ENCODE measurements at regions not wholly inside any gene's neighbourhood (a gene's known extent, or its start where the extent isn't known, plus 50 kb on each side); places are given as distances from the start of the nearest gene placed in this dataset.

DNA sequence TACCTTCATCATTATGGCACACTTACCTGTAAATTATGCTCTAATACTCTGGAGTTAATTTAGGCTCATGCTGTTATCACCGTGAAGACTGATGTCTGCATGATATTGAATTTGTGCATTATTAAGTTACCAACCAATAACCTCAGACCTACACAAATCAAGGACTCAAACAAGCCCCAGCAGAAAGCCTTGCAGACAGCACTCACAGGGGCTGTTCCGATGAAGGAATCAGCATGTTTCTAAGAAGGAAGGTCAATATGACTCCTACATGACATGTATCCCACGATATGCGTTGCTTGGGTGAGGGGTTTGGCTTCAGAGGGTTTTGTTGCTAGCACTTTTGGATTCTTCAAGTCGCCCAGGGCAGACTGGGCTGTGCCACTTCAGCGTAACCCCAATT, 1071.2 kb upstream of the SLC10A2 start:
- Histone ChIP-seq H3K4me3 (no peak overlapping the region), H3K27me3 (no peaks in the 10 kb centered on the region), H4K20me1 (ENCODE audit: insufficient read depth, poor library complexity, severe bottlenecking) (no peaks in the 10 kb centered on the region), H3K9me3 (ENCODE audit: low read depth) (no peaks in the 10 kb centered on the region), H3K27ac (no peak overlapping the region), H3K9me2 (replicated peaks; ENCODE audit: insufficient read depth) (no peaks in the 10 kb centered on the region), H3K4me1 (ENCODE audit: insufficient read depth) (no peaks in the 10 kb centered on the region), H3K79me2 (no peaks in the 10 kb centered on the region), H3K36me3 (replicated peaks; ENCODE audit: insufficient read depth, low read depth) (no peaks in the 10 kb centered on the region), H3K4me2 (no peak overlapping the region), H2AFZ (no peak overlapping the region)
- 76% methylated on average over 6 of the region's 6 CpGs for WGBS (ENCODE audit: low lambda C conversion rate, missing lambda C conversion rate)
- TF ChIP-seq, protein P1, sequence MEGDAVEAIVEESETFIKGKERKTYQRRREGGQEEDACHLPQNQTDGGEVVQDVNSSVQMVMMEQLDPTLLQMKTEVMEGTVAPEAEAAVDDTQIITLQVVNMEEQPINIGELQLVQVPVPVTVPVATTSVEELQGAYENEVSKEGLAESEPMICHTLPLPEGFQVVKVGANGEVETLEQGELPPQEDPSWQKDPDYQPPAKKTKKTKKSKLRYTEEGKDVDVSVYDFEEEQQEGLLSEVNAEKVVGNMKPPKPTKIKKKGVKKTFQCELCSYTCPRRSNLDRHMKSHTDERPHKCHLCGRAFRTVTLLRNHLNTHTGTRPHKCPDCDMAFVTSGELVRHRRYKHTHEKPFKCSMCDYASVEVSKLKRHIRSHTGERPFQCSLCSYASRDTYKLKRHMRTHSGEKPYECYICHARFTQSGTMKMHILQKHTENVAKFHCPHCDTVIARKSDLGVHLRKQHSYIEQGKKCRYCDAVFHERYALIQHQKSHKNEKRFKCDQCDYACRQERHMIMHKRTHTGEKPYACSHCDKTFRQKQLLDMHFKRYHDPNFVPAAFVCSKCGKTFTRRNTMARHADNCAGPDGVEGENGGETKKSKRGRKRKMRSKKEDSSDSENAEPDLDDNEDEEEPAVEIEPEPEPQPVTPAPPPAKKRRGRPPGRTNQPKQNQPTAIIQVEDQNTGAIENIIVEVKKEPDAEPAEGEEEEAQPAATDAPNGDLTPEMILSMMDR (IDR thresholded peaks at IDR 0.05; ENCODE audit: poor library complexity), result no peak
- no peak for TF ChIP-seq EZH2phosphoT487 (IDR thresholded peaks at IDR 0.05; ENCODE audit: low read depth, severe bottlenecking, unreplicated experiment)
- TF ChIP-seq EZH2 (IDR thresholded peaks at IDR 0.05; ENCODE audit: borderline replicate concordance), result no peak
- DNase-seq (ENCODE audit: low spot score), result no peak

DNA sequence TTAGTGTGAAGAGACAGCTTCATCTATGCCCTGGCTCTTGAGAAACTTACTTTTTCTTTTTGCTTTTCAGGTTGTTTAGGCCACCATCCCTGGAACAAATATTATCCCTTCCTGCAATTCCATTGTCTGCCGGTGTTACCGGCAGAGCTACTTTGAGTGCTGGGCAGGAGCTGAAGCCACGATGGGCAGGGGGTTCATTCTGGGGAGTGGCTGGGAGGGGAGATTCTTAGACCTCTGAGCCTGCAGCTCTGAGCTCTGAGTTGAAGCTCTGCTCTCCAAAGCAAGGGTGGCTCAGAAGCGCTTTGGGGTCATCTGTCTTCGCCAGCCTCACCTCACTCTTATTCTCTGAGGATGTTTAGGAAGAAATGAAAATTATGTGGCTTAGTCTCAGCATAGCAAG, 1066.6 kb upstream of the SLC10A2 start:
- WGBS (ENCODE audit: low lambda C conversion rate, missing lambda C conversion rate), result 75% methylated on average over 5 of the region's 5 CpGs
- Histone ChIP-seq H3K4me1 (ENCODE audit: insufficient read depth) (no peaks in the 10 kb centered on the region), H4K20me1 (ENCODE audit: insufficient read depth, poor library complexity, severe bottlenecking) (no peaks in the 10 kb centered on the region)

DNA sequence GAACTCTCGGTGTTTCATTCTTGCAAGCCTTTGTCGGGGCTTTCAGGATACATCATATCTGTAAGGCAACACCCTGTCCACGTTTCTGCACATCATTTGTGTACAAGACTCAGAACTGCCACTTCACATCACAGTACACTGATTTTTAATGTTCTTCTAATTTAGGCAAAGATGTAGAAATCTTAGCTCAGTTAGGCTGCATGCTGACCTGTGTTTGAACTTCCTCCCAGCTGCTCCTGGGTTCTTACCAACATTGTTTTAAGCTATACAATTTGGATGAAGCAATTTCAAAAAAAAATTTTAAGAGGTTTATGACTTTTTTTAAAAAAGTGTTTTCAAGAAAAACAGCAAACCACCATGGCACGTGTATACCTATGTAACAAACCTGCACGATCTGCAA, 1047.9 kb upstream of the SLC10A2 start:
- no peak for DNase-seq (ENCODE audit: low spot score)
- no peaks in the 10 kb centered on the region for H4K20me1 ChIP-seq (ENCODE audit: insufficient read depth, poor library complexity, severe bottlenecking)
- no peaks in the 10 kb centered on the region for H3K9me3 ChIP-seq (ENCODE audit: low read depth)
- H3K79me2 ChIP-seq, result no peaks in the 10 kb centered on the region
- no peaks in the 10 kb centered on the region for H3K4me1 ChIP-seq (ENCODE audit: insufficient read depth)
- no peaks in the 10 kb centered on the region for H3K36me3 ChIP-seq (replicated peaks; ENCODE audit: insufficient read depth, low read depth)
- WGBS (ENCODE audit: low lambda C conversion rate, missing lambda C conversion rate), result 62% methylated on average over 5 of the region's 5 CpGs
- TF ChIP-seq EZH2phosphoT487 (IDR thresholded peaks at IDR 0.05; ENCODE audit: low read depth, severe bottlenecking, unreplicated experiment) (no peak), EZH2 (IDR thresholded peaks at IDR 0.05; ENCODE audit: borderline replicate concordance) (no peak)
- TF ChIP-seq, protein P1 (IDR thresholded peaks at IDR 0.05; ENCODE audit: poor library complexity), result no peak
- no peak overlapping the region for H2AFZ ChIP-seq
- H3K4me2 ChIP-seq, result no peak overlapping the region
- H3K4me3 ChIP-seq, result no peak overlapping the region
- no peaks in the 10 kb centered on the region for H3K27me3 ChIP-seq
- H3K27ac ChIP-seq, result no peak overlapping the region
- H3K9me2 ChIP-seq (replicated peaks; ENCODE audit: insufficient read depth), result no peaks in the 10 kb centered on the region

More for the DNA sequence above, 1066.6 kb upstream of the SLC10A2 start:
- TF ChIP-seq EZH2phosphoT487 (IDR thresholded peaks at IDR 0.05; ENCODE audit: low read depth, severe bottlenecking, unreplicated experiment), result no peak
- no peak for TF ChIP-seq EZH2 (IDR thresholded peaks at IDR 0.05; ENCODE audit: borderline replicate concordance)
- TF ChIP-seq, protein P1 (IDR thresholded peaks at IDR 0.05; ENCODE audit: poor library complexity), result no peak
- Histone ChIP-seq H3K27ac (no peak overlapping the region), H3K9me2 (replicated peaks; ENCODE audit: insufficient read depth) (no peaks in the 10 kb centered on the region), H3K36me3 (replicated peaks; ENCODE audit: insufficient read depth, low read depth) (no peaks in the 10 kb centered on the region), H3K9me3 (ENCODE audit: low read depth) (no peaks in the 10 kb centered on the region), H3K79me2 (no peaks in the 10 kb centered on the region), H3K4me2 (no peak overlapping the region), H3K4me3 (no peak overlapping the region), H2AFZ (no peak overlapping the region), H3K27me3 (no peaks in the 10 kb centered on the region)
- no peak for DNase-seq (ENCODE audit: low spot score)

DNA sequence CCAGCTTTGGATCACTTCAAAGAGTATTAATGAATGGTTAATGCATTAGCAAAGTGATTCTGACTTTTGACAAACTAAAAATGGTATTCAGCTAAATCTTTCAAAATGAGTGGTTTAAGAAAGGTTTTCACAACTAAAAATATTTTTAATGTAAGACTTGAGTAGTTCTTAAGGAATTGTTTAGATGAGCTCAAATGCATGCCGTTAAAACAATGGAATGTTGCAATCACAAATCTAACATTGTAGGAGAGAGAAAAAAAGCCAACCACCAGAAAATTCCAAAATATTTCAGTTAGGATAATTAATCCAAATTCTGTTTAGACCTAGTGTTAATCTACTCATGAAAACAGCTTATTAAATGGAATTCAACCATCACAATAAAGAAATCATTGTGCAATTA, 1044.8 kb upstream of the SLC10A2 start:
- H3K4me3 ChIP-seq, result no peak overlapping the region
- H3K9me3 ChIP-seq (ENCODE audit: low read depth), result no peaks in the 10 kb centered on the region
- 70% methylated on average over 1 of the region's 1 CpG for WGBS (ENCODE audit: low lambda C conversion rate, missing lambda C conversion rate)
- H3K79me2 ChIP-seq, result no peaks in the 10 kb centered on the region
- H3K4me2 ChIP-seq, result no peak overlapping the region
- no peaks in the 10 kb centered on the region for H3K9me2 ChIP-seq (replicated peaks; ENCODE audit: insufficient read depth)
- H3K36me3 ChIP-seq (replicated peaks; ENCODE audit: insufficient read depth, low read depth), result no peaks in the 10 kb centered on the region
- no peak for DNase-seq (ENCODE audit: low spot score)
- no peaks in the 10 kb centered on the region for H3K27me3 ChIP-seq
- no peak overlapping the region for H2AFZ ChIP-seq
- H4K20me1 ChIP-seq (ENCODE audit: insufficient read depth, poor library complexity, severe bottlenecking), result no peaks in the 10 kb centered on the region
- no peak overlapping the region for H3K27ac ChIP-seq
- H3K4me1 ChIP-seq (ENCODE audit: insufficient read depth), result no peaks in the 10 kb centered on the region
- TF ChIP-seq EZH2phosphoT487 (IDR thresholded peaks at IDR 0.05; ENCODE audit: low read depth, severe bottlenecking, unreplicated experiment) (no peak), EZH2 (IDR thresholded peaks at IDR 0.05; ENCODE audit: borderline replicate concordance) (no peak)
- TF ChIP-seq, protein P1 (IDR thresholded peaks at IDR 0.05; ENCODE audit: poor library complexity), result no peak

Data from hepatocyte (in vitro differentiated cells).